OCI-LY1 (cell line): ENCODE measurements at regions not wholly inside any gene's neighbourhood (a gene's known extent, or its start where the extent isn't known, plus 50 kb on each side); places are given as distances from the start of the nearest gene placed in this dataset.
"Not testable (repeated sequence)": the region's sequence is repeated elsewhere in the genome, so short reads cannot be mapped to it uniquely, and the experiment has no call there.

Experiments
- CTCF ChIP-seq: fragments of 200-600 bp; sonication (generic), shearing (Covaris generic); IDR thresholded peaks from 2 replicates; pipeline ENCODE4 v1.5.1; 2017; ENCODE audit warnings: mild to moderate bottlenecking, antibody characterized with exemption, low read length, moderate library complexity, mixed read lengths
- EZH2 ChIP-seq: fragments of 200-600 bp; sonication (generic), shearing (Covaris generic); IDR thresholded peaks from 2 replicates; pipeline ENCODE4 v1.8.0; 2017; ENCODE audit warnings: borderline replicate concordance, mixed run types, mild to moderate bottlenecking, antibody characterized with exemption, low read length, moderate library complexity, mixed read lengths

GRCh38 chr3:197359476-197359875 lies 61.1 kb upstream of the DLG1 start:
- not testable (repeated sequence) for TF ChIP-seq CTCF, EZH2
